ENCODE measurements at regions not wholly inside any gene's neighbourhood (a gene's known extent, or its start where the extent isn't known, plus 50 kb on each side); places are given as distances from the start of the nearest gene placed in this dataset.

DNA sequence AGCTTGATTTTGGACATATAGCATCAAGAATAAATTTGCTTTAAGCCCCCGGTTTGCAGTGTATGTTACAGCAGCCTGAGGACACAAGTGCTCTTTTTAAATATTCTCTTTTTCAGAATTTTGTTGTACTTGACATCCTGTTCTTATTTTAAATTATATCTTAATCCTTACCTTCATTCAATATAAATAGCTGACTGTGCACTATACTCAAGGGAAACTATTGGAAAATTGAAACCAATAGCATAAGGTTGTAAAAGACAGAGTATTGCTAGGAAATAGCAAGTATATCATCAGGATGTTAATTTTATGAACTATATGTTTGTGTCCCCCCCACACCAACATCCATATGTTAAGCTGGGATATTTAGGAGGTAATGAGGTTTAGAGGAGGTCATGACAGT is 120.4 kb upstream of the CDH10 start:
- TF ChIP-seq PATZ1 (CRISPR knock-in tag; IDR thresholded peaks at IDR 0.05; ENCODE audit: borderline replicate concordance) (no peak), ZFP30 (CRISPR knock-in tag; IDR thresholded peaks at IDR 0.05) (no peak), ZNF8 (CRISPR knock-in tag; IDR thresholded peaks at IDR 0.05) (no peak), ARNTL (CRISPR knock-in tag; IDR thresholded peaks at IDR 0.05; ENCODE audit: borderline replicate concordance, low read depth) (no peak), BACH2 (CRISPR knock-in tag; IDR thresholded peaks at IDR 0.05; ENCODE audit: borderline replicate concordance) (no peak), RARB (CRISPR knock-in tag; IDR thresholded peaks at IDR 0.05) (no peak), ZC3H10 (CRISPR knock-in tag; IDR thresholded peaks at IDR 0.05) (no peak), GLIS3 (CRISPR knock-in tag; IDR thresholded peaks at IDR 0.05) (no peak)

Data from SK-N-SH treated with all-trans-retinoic acid at 6 μM for 48 hours (cell line).